ENCODE measurements at regions not wholly inside any gene's neighbourhood (a gene's known extent, or its start where the extent isn't known, plus 50 kb on each side); places are given as distances from the start of the nearest gene placed in this dataset.

DNA sequence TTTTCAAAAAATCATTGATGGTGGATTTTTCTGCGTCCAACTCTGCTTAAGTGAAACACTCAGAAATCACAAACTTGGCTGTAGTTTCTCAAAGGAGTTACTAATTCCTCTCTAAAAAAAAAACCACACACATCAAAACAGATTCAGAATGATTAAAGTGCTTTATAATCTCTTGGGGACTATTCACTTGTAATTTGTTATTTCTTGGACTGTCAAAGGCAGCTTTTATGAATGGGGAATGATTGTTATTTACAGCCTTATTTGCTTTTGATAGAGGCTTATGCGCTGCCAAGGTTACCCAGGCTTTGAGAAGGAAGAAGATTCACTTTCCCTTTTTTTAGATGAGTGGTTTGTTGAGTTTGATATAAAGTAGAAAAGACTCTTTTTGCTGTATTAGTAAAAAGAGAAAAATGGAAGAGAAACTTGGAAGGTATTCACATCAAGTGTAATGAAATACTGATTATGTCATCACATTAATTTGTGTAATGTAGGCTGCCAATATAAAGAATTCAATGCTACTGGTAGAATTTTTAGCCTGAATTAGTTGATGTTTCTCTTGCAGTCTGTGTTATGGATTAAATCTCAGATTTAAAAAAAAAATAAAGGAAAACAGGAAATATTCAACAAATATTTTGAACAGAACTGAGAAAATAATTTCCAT is 381.0 kb upstream of the SASH1 start:
- TF ChIP-seq, protein P1, sequence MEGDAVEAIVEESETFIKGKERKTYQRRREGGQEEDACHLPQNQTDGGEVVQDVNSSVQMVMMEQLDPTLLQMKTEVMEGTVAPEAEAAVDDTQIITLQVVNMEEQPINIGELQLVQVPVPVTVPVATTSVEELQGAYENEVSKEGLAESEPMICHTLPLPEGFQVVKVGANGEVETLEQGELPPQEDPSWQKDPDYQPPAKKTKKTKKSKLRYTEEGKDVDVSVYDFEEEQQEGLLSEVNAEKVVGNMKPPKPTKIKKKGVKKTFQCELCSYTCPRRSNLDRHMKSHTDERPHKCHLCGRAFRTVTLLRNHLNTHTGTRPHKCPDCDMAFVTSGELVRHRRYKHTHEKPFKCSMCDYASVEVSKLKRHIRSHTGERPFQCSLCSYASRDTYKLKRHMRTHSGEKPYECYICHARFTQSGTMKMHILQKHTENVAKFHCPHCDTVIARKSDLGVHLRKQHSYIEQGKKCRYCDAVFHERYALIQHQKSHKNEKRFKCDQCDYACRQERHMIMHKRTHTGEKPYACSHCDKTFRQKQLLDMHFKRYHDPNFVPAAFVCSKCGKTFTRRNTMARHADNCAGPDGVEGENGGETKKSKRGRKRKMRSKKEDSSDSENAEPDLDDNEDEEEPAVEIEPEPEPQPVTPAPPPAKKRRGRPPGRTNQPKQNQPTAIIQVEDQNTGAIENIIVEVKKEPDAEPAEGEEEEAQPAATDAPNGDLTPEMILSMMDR (IDR thresholded peaks at IDR 0.05; ENCODE audit: insufficient read depth, low read depth, low read length): no peak
- TF ChIP-seq EZH2 (IDR thresholded peaks at IDR 0.05; ENCODE audit: insufficient read depth, low read length): no peak

Measured in astrocyte (in vitro differentiated cells and primary cell).